ENCODE measurements at regions not wholly inside any gene's neighbourhood (a gene's known extent, or its start where the extent isn't known, plus 50 kb on each side); places are given as distances from the start of the nearest gene placed in this dataset.

DNA sequence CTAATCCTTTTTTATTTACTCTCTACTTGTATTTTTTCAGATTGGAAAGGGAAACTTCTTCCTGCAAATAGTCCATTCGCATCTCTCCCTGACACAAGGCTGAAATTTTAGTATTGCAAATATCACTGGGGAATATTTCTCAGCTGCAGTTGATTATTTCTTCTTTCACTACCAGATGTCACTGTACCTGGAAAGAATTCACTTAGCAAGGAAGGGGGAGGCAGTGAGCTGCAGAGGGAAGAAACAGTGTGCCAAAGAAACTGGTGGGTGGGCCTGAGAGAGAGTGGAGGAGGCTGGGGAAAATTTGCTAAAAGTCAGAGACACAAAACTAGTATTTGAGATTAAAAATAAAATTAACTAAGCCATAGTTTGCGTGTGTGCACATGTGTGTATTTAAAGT, 142.3 kb upstream of the STT3B start:
- TF ChIP-seq, protein P1, sequence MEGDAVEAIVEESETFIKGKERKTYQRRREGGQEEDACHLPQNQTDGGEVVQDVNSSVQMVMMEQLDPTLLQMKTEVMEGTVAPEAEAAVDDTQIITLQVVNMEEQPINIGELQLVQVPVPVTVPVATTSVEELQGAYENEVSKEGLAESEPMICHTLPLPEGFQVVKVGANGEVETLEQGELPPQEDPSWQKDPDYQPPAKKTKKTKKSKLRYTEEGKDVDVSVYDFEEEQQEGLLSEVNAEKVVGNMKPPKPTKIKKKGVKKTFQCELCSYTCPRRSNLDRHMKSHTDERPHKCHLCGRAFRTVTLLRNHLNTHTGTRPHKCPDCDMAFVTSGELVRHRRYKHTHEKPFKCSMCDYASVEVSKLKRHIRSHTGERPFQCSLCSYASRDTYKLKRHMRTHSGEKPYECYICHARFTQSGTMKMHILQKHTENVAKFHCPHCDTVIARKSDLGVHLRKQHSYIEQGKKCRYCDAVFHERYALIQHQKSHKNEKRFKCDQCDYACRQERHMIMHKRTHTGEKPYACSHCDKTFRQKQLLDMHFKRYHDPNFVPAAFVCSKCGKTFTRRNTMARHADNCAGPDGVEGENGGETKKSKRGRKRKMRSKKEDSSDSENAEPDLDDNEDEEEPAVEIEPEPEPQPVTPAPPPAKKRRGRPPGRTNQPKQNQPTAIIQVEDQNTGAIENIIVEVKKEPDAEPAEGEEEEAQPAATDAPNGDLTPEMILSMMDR (IDR thresholded peaks at IDR 0.05) = no peak
- TF ChIP-seq POLR2A (IDR thresholded peaks at IDR 0.05) (no peak), POLR2AphosphoS5 (IDR thresholded peaks at IDR 0.05) (no peak), EP300 (IDR thresholded peaks at IDR 0.05) (no peak)
